ENCODE measurements at regions not wholly inside any gene's neighbourhood (a gene's known extent, or its start where the extent isn't known, plus 50 kb on each side); places are given as distances from the start of the nearest gene placed in this dataset.
"Not testable (repeated sequence)": the region's sequence is repeated elsewhere in the genome, so short reads cannot be mapped to it uniquely, and the experiment has no call there.

DNA sequence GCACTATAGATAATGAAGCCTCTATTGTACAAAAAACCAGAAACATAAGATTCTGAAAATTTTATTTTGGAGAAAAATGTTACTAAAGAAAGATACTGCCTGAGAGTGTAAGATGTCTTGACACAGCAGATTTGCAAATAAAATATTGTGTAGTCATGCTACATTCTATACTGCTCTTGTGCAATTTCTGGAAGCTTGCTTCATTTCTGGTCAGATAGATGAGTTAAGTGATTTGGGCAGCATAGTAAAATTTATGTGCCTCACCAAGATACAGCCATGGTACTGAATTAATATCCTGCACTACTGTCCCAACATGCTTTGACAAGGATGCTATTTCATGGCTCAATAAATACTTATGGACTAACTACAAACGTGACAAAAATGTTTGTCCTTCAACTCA, 55.1 kb upstream of the STARD13 start:
- DNase-seq (ENCODE audit: low read depth): no peak

DNA sequence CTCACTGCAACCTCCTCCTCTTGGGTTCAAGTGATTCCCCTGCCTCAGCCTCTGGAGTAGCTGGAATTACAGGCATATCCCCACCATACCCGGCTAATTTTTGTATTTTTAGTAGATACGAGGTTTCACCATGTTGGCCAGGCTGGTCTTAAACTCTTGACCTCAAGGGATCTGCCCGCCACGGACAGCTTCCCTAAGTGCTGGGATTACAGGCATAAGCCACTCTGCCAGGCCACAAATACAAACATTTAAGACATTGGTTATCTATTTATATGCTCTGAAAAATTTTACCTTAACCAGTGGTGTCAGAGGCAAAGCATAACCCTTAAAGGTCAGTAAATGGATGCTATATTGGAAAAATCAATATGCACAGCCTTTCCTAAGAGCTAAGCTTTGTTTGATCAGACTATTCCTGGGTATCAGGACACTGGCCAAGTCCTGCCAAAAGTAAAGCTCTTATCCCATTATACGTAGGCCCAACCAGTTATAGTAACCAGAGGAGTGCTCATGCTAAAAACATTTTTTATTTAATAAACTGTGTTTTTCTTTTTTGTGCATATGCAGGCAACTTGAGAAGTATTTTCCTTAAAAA, 56.4 kb upstream of the STARD13 start:
- no peak for DNase-seq (ENCODE audit: low read depth)

DNA sequence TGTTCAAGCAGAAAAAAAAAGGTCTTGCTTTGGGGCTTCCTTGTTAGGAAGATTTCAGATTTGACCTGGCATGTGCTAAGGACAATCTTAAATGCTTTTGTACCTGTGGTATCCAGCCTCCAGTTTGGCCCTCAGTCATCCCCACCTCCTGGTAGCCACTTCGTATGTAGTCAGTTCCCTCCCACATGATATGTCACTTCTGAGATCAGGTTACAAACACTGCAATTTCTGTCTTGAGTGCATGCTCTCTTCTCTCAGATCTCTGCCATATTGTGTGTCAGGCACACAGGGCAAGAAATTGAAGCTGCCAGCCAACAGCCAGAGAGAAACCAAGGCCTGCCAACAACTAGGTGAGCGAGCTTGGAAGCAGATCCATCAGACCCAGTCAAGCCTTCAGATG, 60.3 kb upstream of the STARD13 start:
- DNase-seq (ENCODE audit: low read depth): no peak

DNA sequence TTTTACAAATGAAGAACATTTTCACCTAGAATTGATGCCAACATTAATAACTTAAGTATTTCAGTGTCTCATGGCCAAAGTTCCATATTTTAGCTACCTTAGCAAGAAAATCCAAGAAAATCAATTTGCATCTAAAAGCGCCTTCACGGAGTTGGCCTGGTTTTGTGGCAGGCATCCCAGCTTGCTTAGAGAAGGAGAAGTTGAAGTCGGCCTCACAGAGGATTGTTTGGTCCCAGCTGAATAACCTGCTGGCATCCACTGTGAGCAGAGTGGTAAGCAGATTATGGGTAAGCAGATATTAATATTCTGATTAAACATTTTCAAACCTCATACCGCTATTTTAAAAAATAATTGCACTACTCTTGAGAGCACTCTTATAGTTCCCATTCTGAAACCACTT, 62.3 kb upstream of the STARD13 start:
- no peak for DNase-seq (ENCODE audit: low read depth)

DNA sequence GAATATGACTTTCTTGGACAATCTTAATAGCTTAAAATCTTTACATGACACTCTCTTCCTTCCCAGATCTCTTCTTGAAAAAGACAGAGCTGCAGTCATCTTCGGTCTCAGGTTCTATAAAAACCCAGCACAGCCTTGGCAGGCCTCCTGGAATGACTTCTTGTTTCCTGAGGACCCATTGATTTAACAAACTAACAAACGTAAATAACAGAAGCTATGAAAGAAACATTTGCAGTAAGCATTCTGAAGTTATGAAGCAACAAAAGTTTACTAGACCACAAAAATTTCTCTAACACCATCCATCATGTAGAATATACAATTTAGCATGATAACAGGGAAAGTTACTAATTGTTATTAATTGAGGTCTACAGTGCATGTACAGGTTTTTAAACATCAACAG, 62.8 kb upstream of the STARD13 start:
- DNase-seq (ENCODE audit: low read depth): no peak

DNA sequence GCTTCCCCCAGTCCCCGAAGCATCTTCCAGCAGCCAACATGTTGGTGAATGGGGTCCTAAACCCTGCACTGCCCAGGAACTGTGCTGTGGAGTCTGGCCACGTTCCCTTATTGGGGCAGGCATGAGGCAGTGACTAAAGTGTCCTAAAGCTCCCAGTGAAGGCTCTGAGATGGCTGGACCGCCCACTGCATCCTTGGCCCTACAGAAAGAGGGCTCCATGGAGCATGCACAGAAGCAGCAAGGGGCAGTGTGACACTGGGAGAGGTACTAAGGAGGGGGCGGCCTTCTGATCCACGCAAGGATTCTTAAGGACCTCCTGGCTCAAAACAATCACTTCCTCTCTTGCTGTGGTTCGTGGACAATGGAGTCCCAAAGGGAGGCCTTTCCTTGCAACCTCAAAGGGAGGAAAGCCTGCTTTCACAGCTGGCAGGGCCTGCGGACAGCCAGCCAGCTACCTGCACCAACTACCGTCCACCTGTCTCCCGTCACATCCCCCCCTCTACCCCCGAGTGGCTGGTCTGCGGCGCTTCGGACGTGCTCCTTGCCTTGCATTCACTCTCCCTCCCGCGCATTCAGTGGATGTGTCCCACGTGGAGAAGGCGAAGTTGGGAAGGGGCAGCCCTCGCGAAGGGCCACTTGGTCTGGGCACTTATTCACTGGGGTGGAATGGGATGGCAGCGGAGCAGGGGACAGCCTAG, 63.9 kb upstream of the STARD13 start:
- DNase-seq (ENCODE audit: low read depth): no peak

DNA sequence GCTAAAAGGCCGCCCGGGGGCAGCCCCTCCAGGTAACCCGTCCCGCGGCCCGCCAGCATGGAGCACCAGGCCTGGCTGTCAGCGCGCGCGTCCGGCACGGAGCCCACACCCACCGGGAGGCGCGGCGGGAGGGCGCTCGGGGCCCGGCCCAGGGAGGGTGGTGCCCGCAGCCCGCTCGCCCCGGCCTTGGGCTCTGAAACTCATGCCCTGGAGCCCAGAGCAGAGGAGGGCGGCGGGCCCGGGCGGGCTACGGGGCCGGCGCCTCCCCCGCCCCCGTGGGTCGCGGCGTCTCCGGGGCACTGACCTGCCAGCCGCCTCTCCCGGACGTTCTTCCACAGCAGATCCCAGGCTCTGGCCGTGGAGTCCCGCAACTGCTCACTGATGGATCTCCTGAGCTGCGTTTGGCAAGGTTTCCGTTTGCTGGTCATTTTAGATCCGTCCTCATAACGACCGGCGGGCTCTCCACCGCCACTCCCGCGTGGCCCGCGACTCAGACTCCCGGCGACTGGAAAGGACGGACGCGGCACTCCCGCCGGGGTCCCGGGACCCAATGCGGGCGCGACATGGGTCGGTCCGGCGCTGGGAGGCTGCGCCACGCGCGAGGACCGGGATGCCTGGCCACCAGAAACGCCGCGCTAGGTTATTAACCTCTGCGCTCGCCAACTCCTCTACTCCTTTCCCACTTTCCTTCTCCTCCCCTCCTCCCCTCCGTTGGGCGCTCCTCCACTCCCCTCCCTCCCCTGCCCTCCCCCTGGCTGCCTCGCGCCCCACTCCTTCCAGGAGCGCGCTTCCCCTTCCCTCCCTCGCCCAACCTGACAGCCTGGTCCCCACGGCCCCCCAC, 64.7 kb upstream of the STARD13 start:
- no peak for DNase-seq (ENCODE audit: low read depth)

DNA sequence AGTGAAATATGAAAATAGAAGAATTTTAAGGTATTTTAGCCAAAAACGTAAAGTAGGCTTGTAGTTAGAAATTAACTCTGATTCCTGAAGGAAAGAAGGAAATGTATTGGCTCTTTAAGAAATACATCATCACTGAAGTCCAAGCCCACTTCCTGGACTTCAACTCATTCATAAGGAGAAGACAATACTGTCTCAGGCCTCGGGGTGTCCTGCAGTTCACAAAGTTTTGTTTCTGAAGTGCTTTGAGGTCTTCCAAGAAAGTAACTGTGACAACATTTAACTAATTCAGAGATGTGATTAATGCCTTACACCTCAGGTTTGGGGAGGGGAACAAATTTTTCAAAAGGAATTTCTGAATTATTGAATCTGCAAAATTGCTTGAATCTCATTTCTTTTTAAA, 65.8 kb upstream of the STARD13 start:
- no peak for DNase-seq (ENCODE audit: low read depth)

DNA sequence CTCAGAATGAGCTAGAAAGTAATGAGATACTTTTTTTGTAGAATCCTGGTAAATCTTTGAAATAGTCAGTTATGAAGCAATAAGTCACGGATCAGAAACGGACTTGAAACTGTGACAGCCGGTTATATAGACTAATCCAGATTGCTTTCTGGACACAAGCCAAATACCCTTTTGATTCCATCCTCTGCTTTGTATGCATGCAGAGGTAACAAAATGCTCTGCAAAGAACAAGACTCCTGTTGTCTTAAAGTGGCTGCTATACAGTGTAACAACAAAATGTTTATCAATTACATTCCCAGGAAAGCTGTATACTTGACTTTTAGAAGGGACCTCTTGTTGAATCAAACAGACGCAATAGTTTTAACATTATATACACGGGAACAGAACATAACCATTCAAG, 66.5 kb upstream of the STARD13 start:
- no peak for DNase-seq (ENCODE audit: low read depth)

DNA sequence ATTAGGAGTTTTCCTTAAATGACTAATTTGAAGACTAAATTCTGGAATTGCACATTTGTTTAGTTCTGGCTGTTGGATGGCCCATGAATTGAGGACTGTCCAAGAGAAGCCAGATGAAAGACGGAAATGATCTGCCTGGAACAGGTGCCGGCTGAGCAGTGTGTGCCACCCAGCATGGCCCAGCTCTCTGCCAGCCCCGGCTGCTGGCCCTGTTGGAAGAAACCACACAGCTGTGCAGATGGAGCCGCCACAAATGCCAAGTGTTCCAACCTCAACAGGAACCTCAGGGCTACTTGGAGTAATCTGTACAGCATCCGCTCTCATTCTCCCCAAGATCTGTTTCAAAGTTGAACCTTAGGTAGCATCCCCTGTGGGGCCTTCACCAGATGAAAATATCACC, 67.0 kb upstream of the STARD13 start:
- DNase-seq (ENCODE audit: low read depth): no peak

DNA sequence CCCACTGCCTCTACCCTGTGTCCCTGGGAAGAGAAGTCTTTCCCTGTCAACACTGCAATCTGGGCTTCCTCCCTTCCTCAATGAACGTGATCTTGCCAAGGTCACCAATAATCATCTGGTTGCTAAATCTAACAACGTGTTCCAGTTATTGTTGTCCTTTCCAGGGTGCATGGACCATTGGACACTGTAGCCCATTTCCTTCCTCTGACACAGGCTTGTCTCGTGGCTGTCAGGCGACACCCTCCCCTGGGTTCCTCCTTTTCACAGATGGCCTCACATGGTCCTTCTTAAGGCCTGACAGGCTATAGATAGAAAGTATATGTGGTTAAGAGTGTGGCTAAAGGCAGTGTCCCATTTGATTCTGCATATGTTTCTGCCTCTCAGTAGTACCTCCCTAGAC, 67.7 kb upstream of the STARD13 start:
- DNase-seq (ENCODE audit: low read depth): no peak

DNA sequence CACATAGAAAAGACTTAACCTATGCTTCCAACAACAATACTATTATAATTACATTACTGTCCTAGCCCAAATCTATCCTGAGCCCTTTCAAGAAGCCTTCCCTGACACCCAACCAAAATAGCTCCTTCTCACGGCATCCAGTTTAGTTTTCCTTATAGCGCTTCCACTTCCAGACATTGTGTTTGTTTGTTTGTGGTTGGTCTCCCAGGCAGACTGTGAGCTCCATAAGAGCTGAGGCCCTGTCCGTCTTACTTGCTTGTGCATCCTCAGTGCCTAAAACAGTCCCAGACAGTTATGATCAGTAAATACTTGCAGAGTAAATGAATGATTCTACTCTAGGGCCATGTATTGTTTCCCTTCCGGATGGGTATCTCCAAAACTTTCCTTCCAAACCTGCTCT, 68.1 kb upstream of the STARD13 start:
- DNase-seq (ENCODE audit: low read depth): no peak

DNA sequence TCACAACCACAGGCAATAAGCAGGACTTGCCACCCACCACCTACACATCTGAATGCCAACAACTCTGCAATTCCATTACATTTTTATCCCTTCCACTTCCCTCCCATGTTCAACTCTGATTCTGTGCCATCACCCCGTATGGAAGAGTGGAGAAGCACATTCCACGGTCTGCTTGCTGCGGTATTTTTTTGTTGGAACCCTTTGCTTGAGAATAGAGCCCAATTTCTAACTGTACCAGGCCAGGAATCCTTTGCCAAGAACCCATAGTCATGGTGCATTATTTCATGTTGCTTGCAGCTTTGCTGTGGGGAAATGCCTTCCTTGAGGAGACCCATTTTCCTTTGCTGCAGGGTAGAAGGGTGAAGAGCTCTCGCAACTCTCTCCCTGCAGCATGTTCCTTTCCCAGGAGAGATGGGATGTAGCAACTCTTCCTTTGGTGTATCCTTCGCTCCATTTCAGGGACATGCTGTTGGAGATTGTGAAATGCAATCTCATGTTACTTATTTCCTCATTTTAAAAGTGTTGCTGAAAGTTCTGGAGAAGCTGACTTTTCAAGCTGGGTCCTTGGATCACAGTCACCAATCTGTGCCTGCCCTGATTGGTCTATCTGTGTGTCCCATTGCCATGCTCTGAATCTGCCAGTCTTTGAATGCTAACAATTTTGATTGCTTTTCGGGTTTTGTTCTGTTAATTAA, 69.8 kb upstream of the STARD13 start:
- no peak for DNase-seq (ENCODE audit: low read depth)

DNA sequence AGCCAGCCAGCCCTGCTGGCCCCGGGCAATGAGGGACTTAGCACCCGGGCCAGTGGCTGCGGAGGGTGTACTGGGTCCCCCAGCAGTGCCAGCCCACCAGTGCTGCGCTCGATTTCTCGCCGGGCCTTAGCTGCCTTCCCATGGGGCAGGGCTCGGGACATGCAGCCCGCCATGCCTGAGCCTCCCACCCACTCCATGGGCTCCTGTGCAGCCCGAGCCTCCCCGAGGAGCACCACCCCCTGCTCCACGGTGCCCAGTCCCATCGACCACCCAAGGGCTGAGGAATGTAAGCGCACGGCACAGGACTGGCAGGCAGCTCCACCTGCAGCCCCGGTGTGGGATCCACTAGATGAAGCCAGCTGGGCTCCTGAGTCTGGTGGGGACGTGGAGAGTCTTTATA, 72.5 kb upstream of the STARD13 start:
- not testable (repeated sequence) for DNase-seq (ENCODE audit: low read depth)

DNA sequence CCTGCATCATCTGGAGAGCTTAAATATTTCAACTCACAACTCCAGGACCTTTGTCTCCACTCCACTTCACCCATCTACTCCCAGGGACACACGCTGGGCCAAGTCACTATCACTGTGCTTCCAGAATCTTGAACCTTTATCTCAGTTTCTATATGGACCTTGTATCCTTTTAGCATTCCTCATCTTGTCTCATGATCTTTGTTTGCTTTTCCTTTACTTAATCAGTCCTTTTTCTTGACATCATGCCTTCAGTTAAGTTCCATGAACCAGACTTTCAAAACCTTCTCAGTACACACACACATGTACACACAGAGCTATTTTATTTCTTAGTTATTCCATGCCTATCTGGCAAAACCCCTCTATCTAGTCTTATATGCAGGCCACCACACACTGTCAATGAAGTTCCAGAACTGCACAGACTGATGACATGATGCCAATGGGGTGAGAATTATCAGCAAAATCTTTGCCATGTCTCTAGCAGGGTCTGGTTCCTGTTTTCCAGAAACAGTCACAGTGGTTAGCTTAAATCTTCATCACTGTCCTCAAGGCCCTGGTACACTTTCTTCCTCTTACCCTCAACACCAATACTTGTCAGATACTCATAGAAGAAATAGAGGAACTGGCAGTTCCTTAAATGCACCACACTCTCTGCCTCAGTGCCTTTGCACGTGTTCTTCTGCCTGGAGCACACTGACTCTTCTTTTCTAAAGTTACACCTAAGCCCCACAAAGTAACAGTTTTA, 77.6 kb upstream of the STARD13 start:
- no peak for DNase-seq (ENCODE audit: low read depth)

DNA sequence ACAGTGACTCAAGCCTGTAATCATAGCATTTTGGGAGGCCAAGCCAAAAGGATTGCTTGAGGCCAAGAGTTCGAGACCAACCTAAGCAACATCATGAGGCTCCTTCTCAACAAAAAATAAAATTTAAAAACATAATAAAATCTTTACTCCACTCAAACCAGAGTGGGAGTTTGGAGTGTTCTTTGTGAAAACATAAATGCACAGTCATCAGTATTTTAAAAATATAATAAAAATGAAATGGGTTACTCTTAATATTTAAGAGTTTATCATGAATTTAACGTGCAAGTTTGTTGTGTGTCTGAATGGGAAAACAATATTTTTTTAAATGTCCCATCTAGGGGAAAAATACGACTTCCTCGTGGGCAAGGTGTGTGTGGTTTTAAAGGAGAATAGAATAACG, 78.6 kb upstream of the STARD13 start:
- no peak for DNase-seq (ENCODE audit: low read depth)

DNA sequence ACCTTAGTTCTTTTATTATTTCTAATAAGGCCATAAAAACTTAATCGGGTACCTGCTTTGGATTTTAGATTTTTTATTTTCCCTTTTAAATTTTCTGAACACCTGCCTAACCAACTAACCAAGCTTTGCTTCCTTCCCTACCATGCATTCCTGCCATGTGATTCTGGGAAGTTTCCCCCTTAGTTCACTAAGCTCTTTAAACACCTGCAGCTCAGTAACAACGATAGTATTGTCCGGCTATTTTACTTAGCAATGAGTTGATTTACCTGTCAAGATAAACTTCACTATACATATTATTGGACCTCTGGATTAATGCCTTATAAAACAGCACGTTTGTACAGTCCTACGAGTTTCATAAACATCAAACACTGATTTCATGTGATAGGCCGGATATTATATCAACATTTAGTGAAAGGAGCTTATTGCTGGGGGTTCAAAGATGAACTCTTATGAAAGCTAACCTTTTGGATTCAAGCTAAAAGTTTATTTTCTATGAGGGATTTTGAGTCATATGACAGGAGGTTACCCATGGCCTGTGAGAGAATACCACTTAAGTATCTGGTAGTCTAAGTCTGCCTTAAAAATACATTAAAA, 81.0 kb upstream of the STARD13 start:
- DNase-seq (ENCODE audit: low read depth): no peak

DNA sequence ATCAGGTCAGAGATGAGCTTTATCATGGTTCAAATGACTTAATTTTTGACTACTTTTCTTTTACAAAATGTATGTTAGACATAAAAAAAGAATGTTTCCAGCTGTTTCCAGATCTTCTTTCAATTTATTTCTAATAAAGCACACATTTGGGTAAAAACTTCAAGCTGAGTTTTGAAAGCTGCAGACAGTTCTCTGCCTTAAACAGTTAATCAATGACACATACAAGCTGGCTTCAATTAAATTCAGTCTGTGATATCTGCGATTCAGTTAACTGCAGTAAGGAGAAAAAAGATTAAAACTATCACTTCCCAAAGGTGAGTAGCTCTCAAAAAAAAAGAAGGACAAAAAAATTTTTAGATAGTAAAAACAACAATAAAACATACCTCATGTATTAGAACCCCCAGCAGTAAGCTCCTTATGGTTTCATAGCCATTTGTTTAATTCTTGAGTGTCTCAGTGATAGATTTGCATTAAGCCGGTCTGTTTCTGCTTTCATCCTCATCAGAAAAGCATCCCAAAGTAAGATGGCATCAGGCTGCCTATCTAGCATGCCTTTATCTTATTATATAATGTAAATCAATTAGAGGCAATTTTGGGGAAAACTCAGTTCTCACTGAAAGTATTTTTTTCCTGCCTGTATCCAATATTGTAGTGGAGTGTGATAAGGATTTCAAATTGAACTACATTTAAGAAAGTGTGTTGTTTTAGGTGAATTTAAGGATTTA, 81.8 kb upstream of the STARD13 start:
- DNase-seq (ENCODE audit: low read depth): no peak

DNA sequence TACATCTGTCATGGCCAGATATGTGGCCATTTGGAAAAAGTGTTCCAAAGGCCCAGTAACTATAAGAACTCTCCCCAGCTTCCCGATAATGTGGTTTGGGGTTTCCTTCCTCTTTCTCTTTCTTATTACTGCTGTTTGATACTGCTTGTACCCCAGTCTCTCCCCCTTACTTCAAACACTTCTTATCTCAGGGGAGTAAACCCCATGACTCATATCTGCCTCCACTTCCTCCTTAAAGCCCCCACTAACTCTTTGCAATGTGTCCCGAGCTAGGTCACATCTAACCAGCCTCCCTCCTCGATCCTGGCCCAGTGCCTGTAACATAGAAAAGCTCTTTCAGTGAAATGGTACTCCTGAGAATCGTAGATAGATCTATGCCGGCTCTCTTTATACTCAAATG, 82.4 kb upstream of the STARD13 start:
- no peak for DNase-seq (ENCODE audit: low read depth)

DNA sequence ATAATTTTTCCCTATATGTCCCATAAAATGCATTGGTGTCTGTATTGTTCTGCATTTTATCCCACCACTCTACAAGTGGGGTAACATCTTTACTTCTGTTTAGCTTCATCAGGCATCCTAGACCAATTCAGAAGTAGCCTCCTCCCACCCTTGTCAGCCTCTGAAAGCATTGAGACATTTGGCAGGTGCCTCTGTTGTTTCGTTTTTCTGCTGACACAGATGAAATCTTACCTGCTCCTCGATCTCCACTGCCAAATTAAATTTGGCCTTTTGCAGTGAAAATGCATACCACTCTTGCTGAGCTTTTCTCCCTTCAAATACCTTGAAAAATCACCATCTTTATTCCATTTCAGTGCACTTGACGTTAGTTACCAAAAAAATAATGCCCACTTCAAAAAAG, 83.5 kb upstream of the STARD13 start:
- no peak for DNase-seq (ENCODE audit: low read depth)

Data from stimulated activated CD8-positive, alpha-beta memory T cell treated with anti-CD3 and anti-CD28 coated beads, Interleukin-12 subunit alpha, Interleukin-12 subunit beta, amount 100 ng/mL, for 4 hours (primary cell).